ENCODE measurements at regions not wholly inside any gene's neighbourhood (a gene's known extent, or its start where the extent isn't known, plus 50 kb on each side); places are given as distances from the start of the nearest gene placed in this dataset.

DNA sequence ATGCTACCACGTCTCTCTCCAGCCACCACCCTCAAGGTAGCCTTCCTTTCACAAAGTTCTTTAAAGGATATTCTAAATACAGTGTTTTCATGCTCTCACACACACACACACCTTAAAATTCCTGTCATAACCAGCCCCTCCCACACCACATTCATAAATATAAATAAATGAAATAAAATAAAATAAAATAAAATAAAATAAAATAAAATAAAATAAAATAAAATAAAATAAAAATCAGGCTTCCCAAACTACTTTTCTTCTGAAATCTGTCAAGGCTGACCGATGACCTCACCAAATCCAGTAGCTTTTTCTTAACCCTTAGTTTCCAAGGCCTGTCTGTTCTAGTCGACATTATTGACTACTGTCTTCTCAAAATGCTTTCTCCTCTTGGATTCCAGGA, 378.4 kb downstream of the SEC23A start:
- H3K4me3 Mint-ChIP-seq: no peak overlapping the region

DNA sequence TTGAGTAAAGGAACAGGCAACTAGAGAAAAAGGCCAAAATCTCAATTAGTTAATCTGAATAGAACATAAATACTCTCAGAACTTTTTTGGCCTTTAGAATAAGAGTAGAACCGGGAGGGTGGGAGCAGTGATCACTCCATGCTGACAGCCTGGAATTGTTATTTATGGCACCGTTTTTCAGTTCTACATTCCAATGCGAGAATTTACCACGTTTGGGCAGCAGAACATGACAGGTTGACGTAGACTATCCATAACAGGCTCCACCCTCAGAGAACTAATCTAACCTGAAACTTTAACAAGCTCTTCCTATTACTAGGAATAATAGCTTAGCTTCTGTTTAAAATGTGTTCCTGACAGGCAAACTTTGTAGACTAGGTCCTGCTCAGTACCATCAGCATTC, 379.1 kb downstream of the SEC23A start:
- Mint-ChIP-seq H3K9me3 (peaks cover 0 to 5% (median 2%) of the 10 kb centered on the region in 6 donors), H3K4me3 (no peak overlapping the region), H3K27ac (no peak overlapping the region), H3K4me1 (no peaks in the 10 kb centered on the region), H3K27me3 (ENCODE audit: low read depth in 3 of 3) (peaks cover 1 to 2% (median 2%) of the 10 kb centered on the region in 3 donors), H3K36me3 (no peaks in the 10 kb centered on the region)
- DNase-seq: no peak

More for the DNA sequence above, 378.4 kb downstream of the SEC23A start:
- H3K36me3 Mint-ChIP-seq: no peaks in the 10 kb centered on the region
- H3K9me3 Mint-ChIP-seq: peaks cover 0 to 5% (median 2%) of the 10 kb centered on the region in 6 donors
- peaks cover 1 to 3% (median 2%) of the 10 kb centered on the region in 3 donors for H3K27me3 Mint-ChIP-seq (ENCODE audit: low read depth in 3 of 3)
- H3K4me1 Mint-ChIP-seq: no peaks in the 10 kb centered on the region
- DNase-seq: no peak
- no peak overlapping the region for H3K27ac Mint-ChIP-seq

- Mint-ChIP-seq H3K4me1 (no peaks in the 10 kb centered on the region), H3K27ac (no peak overlapping the region), H3K4me3 (no peak overlapping the region), H3K9me3 (peaks cover 0 to 6% (median under 1%) of the 10 kb centered on the region in 6 donors), H3K36me3 (no peaks in the 10 kb centered on the region), H3K27me3 (ENCODE audit: low read depth in 3 of 3) (peaks cover 1 to 2% (median 2%) of the 10 kb centered on the region in 3 donors)
- no peak for DNase-seq
These were observed 379.8 kb downstream of the SEC23A start for GRCh38 chr14:38723277-38723676.

- no peak for DNase-seq
- Mint-ChIP-seq H3K4me3 (no peak overlapping the region), H3K9me3 (peaks cover 0 to 6% (median under 1%) of the 10 kb centered on the region in 6 donors), H3K27ac (no peak overlapping the region), H3K36me3 (no peaks in the 10 kb centered on the region), H3K4me1 (no peaks in the 10 kb centered on the region), H3K27me3 (ENCODE audit: low read depth in 3 of 3) (peaks cover 0 to 2% (median 1%) of the 10 kb centered on the region in 3 donors)
These were observed 381.1 kb downstream of the SEC23A start for GRCh38 chr14:38721822-38722431.

- H3K27me3 Mint-ChIP-seq (ENCODE audit: low read depth in 3 of 3): peaks cover 0 to 2% (median 1%) of the 10 kb centered on the region in 3 donors
- H3K36me3 Mint-ChIP-seq: no peaks in the 10 kb centered on the region
- H3K9me3 Mint-ChIP-seq: peaks cover 0 to 6% (median under 1%) of the 10 kb centered on the region in 6 donors
- DNase-seq: no peak
- no peaks in the 10 kb centered on the region for H3K4me1 Mint-ChIP-seq
- no peak overlapping the region for H3K27ac Mint-ChIP-seq
- H3K4me3 Mint-ChIP-seq: no peak overlapping the region
These were observed 384.5 kb downstream of the SEC23A start for GRCh38 chr14:38718519-38718918.

DNA sequence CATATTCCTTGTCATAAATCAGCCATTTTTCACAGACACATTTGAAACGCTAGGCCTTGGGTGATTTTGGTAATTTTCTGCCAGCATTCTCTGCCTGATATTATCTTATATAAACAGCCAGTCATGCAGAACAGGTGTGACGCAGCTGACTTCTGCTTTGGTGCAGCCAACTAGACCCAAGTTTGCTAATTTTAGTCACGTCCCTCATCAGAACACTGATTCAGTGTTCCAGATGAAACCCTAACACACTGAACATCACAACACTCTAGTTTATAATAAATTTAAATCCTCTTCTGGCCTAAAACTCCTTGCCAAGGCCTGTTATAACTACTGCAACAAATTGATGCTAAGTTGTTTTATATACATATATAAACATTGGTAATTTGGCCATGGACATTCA, 386.1 kb downstream of the SEC23A start:
- DNase-seq: no peak
- Mint-ChIP-seq H3K4me1 (no peaks in the 10 kb centered on the region), H3K27me3 (ENCODE audit: low read depth in 3 of 3) (peaks cover 0 to 2% (median 0%) of the 10 kb centered on the region in 3 donors), H3K27ac (no peak overlapping the region), H3K9me3 (peaks cover 0 to 13% (median 4%) of the 10 kb centered on the region in 6 donors), H3K4me3 (no peak overlapping the region), H3K36me3 (no peaks in the 10 kb centered on the region)

DNA sequence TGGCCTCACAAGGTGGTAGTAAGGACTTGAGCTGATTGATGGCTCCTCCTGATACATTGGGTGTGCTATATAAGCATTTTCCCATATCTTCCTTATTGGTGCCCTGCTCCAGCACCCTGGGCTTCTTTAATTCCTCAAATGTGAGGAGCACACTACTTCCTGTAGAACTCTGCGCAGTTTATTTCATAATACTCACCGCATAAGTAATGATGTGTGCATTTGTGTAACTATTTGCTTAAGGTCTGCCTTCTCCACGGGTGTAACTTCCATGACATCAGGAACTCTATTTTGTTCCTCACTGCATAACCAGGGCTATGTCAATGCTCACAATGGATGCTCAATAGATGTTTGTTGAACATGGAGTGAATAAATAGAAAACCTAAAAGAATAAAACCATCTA, 392.2 kb downstream of the SEC23A start:
- Mint-ChIP-seq H3K9me3 (peaks cover 2 to 8% (median 4%) of the 10 kb centered on the region in 6 donors), H3K27me3 (ENCODE audit: low read depth in 3 of 3) (no peaks in the 10 kb centered on the region), H3K4me3 (no peak overlapping the region), H3K36me3 (no peaks in the 10 kb centered on the region), H3K4me1 (no peaks in the 10 kb centered on the region), H3K27ac (no peak overlapping the region)
- DNase-seq: no peak

DNA sequence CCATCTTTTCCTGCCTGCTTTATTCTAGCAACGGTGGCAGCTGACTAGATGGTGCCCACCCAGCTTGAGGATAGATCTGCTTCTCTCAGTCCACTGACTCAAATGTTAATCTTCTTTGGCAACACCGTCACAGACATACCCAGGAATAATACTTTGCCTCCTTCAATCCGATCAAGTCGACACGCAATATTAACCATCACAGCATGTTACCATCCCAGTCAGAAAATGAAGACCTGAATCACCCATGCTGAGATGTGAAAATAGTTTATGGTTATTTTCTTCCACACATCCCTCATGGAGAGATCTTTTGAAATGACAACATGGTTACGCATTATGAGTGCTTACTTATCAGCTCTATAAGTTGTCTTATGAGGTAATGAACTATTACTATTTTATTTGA, 392.8 kb downstream of the SEC23A start:
- Mint-ChIP-seq H3K36me3 (no peaks in the 10 kb centered on the region), H3K4me1 (no peaks in the 10 kb centered on the region), H3K27ac (no peak overlapping the region), H3K9me3 (peaks cover 2 to 8% (median 4%) of the 10 kb centered on the region in 6 donors), H3K4me3 (no peak overlapping the region), H3K27me3 (ENCODE audit: low read depth in 3 of 3) (peaks cover 0 to 2% (median 0%) of the 10 kb centered on the region in 3 donors)
- no peak for DNase-seq

DNA sequence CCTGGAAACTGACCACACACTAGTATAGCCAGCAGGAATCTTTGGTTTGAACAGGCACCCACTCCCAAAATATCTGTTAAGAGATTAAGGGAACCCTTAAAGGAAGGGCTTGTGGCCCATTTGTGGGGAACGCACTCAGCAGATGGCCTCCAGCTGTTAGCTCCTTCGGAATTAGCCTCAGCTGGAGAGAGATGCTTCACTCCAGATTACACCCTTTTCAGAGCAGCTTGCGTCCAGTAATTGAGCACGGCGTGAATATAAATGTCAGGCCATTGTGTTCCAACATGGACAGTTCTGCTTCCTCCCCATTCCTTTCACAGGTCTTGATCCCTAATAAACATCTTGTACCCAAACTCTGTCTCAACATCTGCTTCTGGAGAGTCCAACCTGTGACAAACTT, 397.8 kb downstream of the SEC23A start:
- no peaks in the 10 kb centered on the region for H3K4me1 Mint-ChIP-seq
- peaks cover 0 to 4% (median 0%) of the 10 kb centered on the region in 3 donors for H3K27me3 Mint-ChIP-seq (ENCODE audit: low read depth in 3 of 3)
- H3K4me3 Mint-ChIP-seq: no peak overlapping the region
- no peaks in the 10 kb centered on the region for H3K36me3 Mint-ChIP-seq
- DNase-seq: no peak
- no peak overlapping the region for H3K27ac Mint-ChIP-seq
- peaks cover 0 to 3% (median 0%) of the 10 kb centered on the region in 6 donors for H3K9me3 Mint-ChIP-seq

- H3K4me1 Mint-ChIP-seq: no peaks in the 10 kb centered on the region
- no peaks in the 10 kb centered on the region for H3K36me3 Mint-ChIP-seq
- DNase-seq: no peak
- H3K4me3 Mint-ChIP-seq: no peak overlapping the region
- H3K27ac Mint-ChIP-seq: no peak overlapping the region
- peaks cover 0 to 4% (median 0%) of the 10 kb centered on the region in 3 donors for H3K27me3 Mint-ChIP-seq (ENCODE audit: low read depth in 3 of 3)
- peaks cover 0 to 11% (median 0%) of the 10 kb centered on the region in 6 donors for H3K9me3 Mint-ChIP-seq
These were observed 398.8 kb downstream of the SEC23A start for GRCh38 chr14:38704220-38704619.

GRCh38 chr14:38696925-38697324, 406.1 kb downstream of the SEC23A start:
- Mint-ChIP-seq H3K9me3 (peaks cover 0 to 17% (median 0%) of the 10 kb centered on the region in 6 donors), H3K27ac (no peak overlapping the region), H3K36me3 (no peaks in the 10 kb centered on the region), H3K4me1 (no peaks in the 10 kb centered on the region), H3K4me3 (no peak overlapping the region), H3K27me3 (ENCODE audit: low read depth in 3 of 3) (peaks cover 0 to 2% (median 0%) of the 10 kb centered on the region in 3 donors)
- no peak for DNase-seq

DNA sequence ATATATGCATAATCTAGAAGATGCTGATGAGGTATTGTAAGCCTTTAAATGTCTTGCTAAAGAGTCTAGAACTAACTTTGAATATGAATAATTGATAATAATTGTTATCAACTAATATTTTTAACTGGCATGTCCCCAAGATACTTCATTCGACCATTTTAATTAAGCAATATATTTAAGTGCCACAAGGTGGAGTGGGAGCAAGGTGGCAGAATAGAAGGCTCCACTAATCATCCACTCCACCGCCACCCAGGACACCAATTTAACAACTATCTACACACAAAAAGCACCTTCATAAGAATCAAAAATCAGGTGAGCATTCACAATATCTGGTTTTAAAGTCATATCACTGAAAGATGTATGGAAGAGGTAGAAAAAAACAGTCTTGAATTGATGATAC, 409.6 kb downstream of the SEC23A start:
- no peaks in the 10 kb centered on the region for H3K4me1 Mint-ChIP-seq

DNA sequence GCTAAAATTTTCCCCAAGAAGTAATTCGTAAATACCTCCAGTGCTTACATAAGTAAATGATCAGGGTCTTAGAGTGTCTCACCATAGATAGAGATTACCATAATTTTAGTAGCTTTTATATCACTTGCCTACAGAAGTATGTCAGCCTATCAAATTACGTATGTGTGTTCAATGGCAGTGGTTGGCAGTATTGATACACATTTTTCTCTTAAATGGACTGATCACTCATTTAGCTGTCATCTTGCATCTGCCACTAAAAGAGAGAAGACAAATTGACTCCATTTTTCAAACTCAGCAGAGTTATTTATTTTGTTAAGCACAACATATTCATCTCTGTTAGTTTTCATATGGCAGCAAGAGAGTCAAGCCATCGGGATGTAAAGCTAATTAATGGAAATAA, 413.1 kb upstream of the CLEC14A start:
- no peak overlapping the region for H3K27ac Mint-ChIP-seq
- H3K36me3 Mint-ChIP-seq: peaks cover 0 to 4% (median 0%) of the 10 kb centered on the region in 3 donors
- no peak overlapping the region for H3K4me3 Mint-ChIP-seq
- H3K4me1 Mint-ChIP-seq: no peaks in the 10 kb centered on the region
- H3K9me3 Mint-ChIP-seq: peaks cover 0 to 25% (median 6%) of the 10 kb centered on the region in 6 donors
- H3K27me3 Mint-ChIP-seq (ENCODE audit: low read depth in 3 of 3): peaks cover 0 to 3% (median 2%) of the 10 kb centered on the region in 3 donors
- DNase-seq: no peak

More for the DNA sequence above, 409.6 kb downstream of the SEC23A start:
- Mint-ChIP-seq H3K27me3 (ENCODE audit: low read depth in 3 of 3) (peaks cover 0 to 2% (median 0%) of the 10 kb centered on the region in 3 donors), H3K27ac (no peak overlapping the region), H3K9me3 (peaks cover 0 to 15% (median 0%) of the 10 kb centered on the region in 6 donors), H3K36me3 (no peaks in the 10 kb centered on the region), H3K4me3 (no peak overlapping the region)
- no peak for DNase-seq

GRCh38 chr14:38663382-38663781, 407.5 kb upstream of the CLEC14A start:
- Mint-ChIP-seq H3K4me3 (no peak overlapping the region), H3K27ac (no peak overlapping the region)

DNA sequence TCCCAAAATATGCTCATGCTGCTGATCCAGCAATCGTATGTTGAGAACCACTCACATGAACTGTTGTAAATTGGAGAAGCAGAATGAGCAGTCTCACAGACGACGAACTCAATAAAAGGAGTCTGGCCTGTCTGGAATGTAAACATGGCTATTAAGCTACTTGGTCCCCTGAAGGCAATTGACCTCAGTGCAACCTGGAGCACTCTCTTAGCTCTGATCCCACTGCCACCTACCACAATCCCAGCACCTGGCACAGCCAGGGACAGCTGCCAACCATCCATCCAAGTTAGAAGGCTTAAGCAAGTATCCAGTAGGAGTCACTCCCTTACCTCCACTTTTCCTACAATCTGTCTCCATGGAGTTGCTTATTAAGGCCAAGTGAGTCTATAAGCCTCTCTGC, 406.9 kb upstream of the CLEC14A start:
- H3K27ac Mint-ChIP-seq: no peak overlapping the region
- no peaks in the 10 kb centered on the region for H3K36me3 Mint-ChIP-seq
- no peaks in the 10 kb centered on the region for H3K4me1 Mint-ChIP-seq
- peaks cover 0 to 8% (median 2%) of the 10 kb centered on the region in 6 donors for H3K9me3 Mint-ChIP-seq
- peaks cover 0 to 1% (median 0%) of the 10 kb centered on the region in 3 donors for H3K27me3 Mint-ChIP-seq (ENCODE audit: low read depth in 3 of 3)
- DNase-seq: no peak
- H3K4me3 Mint-ChIP-seq: no peak overlapping the region

More at GRCh38 chr14:38663382-38663781, 407.5 kb upstream of the CLEC14A start:
- Mint-ChIP-seq H3K27me3 (ENCODE audit: low read depth in 3 of 3) (no peaks in the 10 kb centered on the region), H3K9me3 (peaks cover 0 to 4% (median 2%) of the 10 kb centered on the region in 6 donors), H3K4me1 (no peaks in the 10 kb centered on the region), H3K36me3 (no peaks in the 10 kb centered on the region)
- no peak for DNase-seq

Measured in immature natural killer cell (primary cell).